Lower leg skin (tissue), 3 donors: ENCODE measurements at regions not wholly inside any gene's neighbourhood (a gene's known extent, or its start where the extent isn't known, plus 50 kb on each side); places are given as distances from the start of the nearest gene placed in this dataset.

Source experiments
- POLR2A ChIP-seq, 2 donors: fragments of 450-650 bp; IDR thresholded peaks; one replicate each; pipeline ENCODE4 v1.6.1; 2016 to 2017; ENCODE audit warnings: antibody characterized with exemption in 2 of 2, mild to moderate bottlenecking in 1 of 2, moderate library complexity in 1 of 2
- TF ChIP-seq, protein P1 (sequence below), 3 donors: fragments of 450-650 bp; IDR thresholded peaks; one replicate each; pipeline ENCODE4 v1.5.1; 2016; ENCODE audit warnings: antibody characterized with exemption in 3 of 3, mild to moderate bottlenecking in 3 of 3, moderate library complexity in 2 of 3

DNA sequence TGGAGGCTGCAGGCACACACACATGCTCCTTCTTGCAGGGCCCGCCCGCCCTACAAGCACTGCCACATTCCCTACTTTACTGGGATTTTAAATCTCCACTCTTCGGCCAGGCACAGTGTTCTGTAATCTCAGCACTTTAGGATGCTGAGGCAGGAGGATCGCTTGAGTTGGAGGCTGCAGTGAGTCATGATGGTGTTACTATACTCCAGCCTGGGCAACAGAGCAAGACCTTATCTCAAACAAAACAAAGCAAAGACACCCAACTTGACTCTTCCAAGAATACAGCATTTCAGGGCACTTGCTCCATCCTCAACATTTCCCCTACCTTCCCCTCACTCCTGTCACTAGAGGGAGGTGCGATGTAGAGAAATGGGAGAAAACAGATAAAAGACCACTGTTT, 194.0 kb downstream of the MYLK4 start:
- TF ChIP-seq, protein P1, sequence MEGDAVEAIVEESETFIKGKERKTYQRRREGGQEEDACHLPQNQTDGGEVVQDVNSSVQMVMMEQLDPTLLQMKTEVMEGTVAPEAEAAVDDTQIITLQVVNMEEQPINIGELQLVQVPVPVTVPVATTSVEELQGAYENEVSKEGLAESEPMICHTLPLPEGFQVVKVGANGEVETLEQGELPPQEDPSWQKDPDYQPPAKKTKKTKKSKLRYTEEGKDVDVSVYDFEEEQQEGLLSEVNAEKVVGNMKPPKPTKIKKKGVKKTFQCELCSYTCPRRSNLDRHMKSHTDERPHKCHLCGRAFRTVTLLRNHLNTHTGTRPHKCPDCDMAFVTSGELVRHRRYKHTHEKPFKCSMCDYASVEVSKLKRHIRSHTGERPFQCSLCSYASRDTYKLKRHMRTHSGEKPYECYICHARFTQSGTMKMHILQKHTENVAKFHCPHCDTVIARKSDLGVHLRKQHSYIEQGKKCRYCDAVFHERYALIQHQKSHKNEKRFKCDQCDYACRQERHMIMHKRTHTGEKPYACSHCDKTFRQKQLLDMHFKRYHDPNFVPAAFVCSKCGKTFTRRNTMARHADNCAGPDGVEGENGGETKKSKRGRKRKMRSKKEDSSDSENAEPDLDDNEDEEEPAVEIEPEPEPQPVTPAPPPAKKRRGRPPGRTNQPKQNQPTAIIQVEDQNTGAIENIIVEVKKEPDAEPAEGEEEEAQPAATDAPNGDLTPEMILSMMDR (IDR thresholded peaks at IDR 0.05) = no peak
- no peak for TF ChIP-seq POLR2A (IDR thresholded peaks at IDR 0.05)
